NCI-H446 treated with DMSO at 0.1 percent for 48 hours (cell line): ENCODE measurements at regions not wholly inside any gene's neighbourhood (a gene's known extent, or its start where the extent isn't known, plus 50 kb on each side); places are given as distances from the start of the nearest gene placed in this dataset.
A peak's percentile ranks its signal among the peaks of the same experiment; 100 is the strongest.
"Not testable (repeated sequence)": the region's sequence is repeated elsewhere in the genome, so short reads cannot be mapped to it uniquely, and the experiment has no call there.

ENCODE experiments used
- DNase-seq: peaks from one replicate; lab custom pipeline; 2025; lab: John Stamatoyannopoulos, UW

- DNase-seq = no peak
Observed at GRCh38 chr4:126583509-126583908, 1049.2 kb upstream of the INTU start.

- DNase-seq = no peak
Observed at GRCh38 chr4:126591583-126591982, 1041.2 kb upstream of the INTU start.

- no peak for DNase-seq
Observed at GRCh38 chr4:126592088-126592487, 1040.7 kb upstream of the INTU start.

GRCh38 chr4:126593626-126594025 lies 1039.1 kb upstream of the INTU start:
- no peak for DNase-seq

GRCh38 chr4:126595643-126596042 lies 1037.1 kb upstream of the INTU start:
- DNase-seq = no peak

GRCh38 chr4:126599746-126600145 lies 1033.0 kb upstream of the INTU start:
- DNase-seq = no peak

- no peak for DNase-seq
Observed at GRCh38 chr4:126603210-126603609, 1029.5 kb upstream of the INTU start.

GRCh38 chr4:126603825-126604224 lies 1028.9 kb upstream of the INTU start:
- DNase-seq = no peak

- peak; percentile 39 for DNase-seq
Observed at GRCh38 chr4:126604268-126604867, 1028.4 kb upstream of the INTU start.

GRCh38 chr4:126610933-126611332 lies 1021.8 kb upstream of the INTU start:
- no peak for DNase-seq

- no peak for DNase-seq
Observed at GRCh38 chr4:126611900-126612299, 1020.9 kb upstream of the INTU start.

- DNase-seq = no peak
Observed at GRCh38 chr4:126614356-126614855, 1018.4 kb upstream of the INTU start.

GRCh38 chr4:126616795-126617194 lies 1016.0 kb upstream of the INTU start:
- DNase-seq = no peak

GRCh38 chr4:126627255-126627654 lies 1005.5 kb upstream of the INTU start:
- no peak for DNase-seq

GRCh38 chr4:126628933-126629332 lies 1003.8 kb upstream of the INTU start:
- DNase-seq = no peak

- peak; percentile 48 for DNase-seq
Observed at GRCh38 chr4:126630230-126630629, 1002.5 kb upstream of the INTU start.

- DNase-seq = no peak
Observed at GRCh38 chr4:126633306-126633705, 999.5 kb upstream of the INTU start.

GRCh38 chr4:126637706-126638105 lies 995.1 kb upstream of the INTU start:
- DNase-seq = no peak

GRCh38 chr4:126647320-126647719 lies 985.4 kb upstream of the INTU start:
- no peak for DNase-seq

GRCh38 chr4:126647756-126648397 lies 984.9 kb upstream of the INTU start:
- DNase-seq = no peak

GRCh38 chr4:126658411-126658810 lies 974.3 kb upstream of the INTU start:
- DNase-seq = no peak

GRCh38 chr4:126661194-126661593 lies 971.6 kb upstream of the INTU start:
- no peak for DNase-seq

GRCh38 chr4:126664839-126665238 lies 967.9 kb upstream of the INTU start:
- DNase-seq = no peak

GRCh38 chr4:126670038-126670437 lies 962.7 kb upstream of the INTU start:
- not testable (repeated sequence) for DNase-seq
